Upper lobe of left lung (tissue), 6 donors: ENCODE measurements at regions not wholly inside any gene's neighbourhood (a gene's known extent, or its start where the extent isn't known, plus 50 kb on each side); places are given as distances from the start of the nearest gene placed in this dataset.

ENCODE experiments used
- ATAC-seq, 2 donors: fragments of 200-7000 bp; cut with Tn5 transposase; one replicate each; pipeline ENCODE4 v1.9.1; 2022; ENCODE audit warnings: mild to moderate bottlenecking in 2 of 2, moderate library complexity in 2 of 2; ENCODE audit not compliant: low FRiP score in 2 of 2
- DNase-seq, 2 donors: peaks; one replicate each; pipeline ENCODE4 v3.0.0-alpha.2; 2019 to 2020
- H3K27ac ChIP-seq, 4 donors: fragments of 200-600 bp; sonication (generic); one replicate each; pipeline ENCODE4 v1.5.1; 2016 to 2019
- H3K27me3 ChIP-seq, 4 donors: fragments of 200-600 bp; sonication (generic); one replicate each; pipeline ENCODE4 v1.5.1; 2017 to 2019
- H3K36me3 ChIP-seq, 4 donors: fragments of 200-600 bp; sonication (generic); one replicate each; pipeline ENCODE4 v1.5.1; 2016 to 2019
- H3K4me1 ChIP-seq, 4 donors: fragments of 200-600 bp; sonication (generic); one replicate each; pipeline ENCODE4 v1.5.1; 2018 to 2019
- H3K4me3 ChIP-seq, 4 donors: fragments of 200-600 bp; sonication (generic); one replicate each; pipeline ENCODE4 v1.5.1; 2017 to 2019; ENCODE audit warnings: mild to moderate bottlenecking in 2 of 4, moderate library complexity in 1 of 4
- H3K9me3 ChIP-seq, 4 donors: fragments of 200-600 bp; sonication (generic); one replicate each; pipeline ENCODE4 v1.5.1; 2018 to 2019
- EP300 ChIP-seq, 4 donors: sonication (generic); formaldehyde crosslinking; IDR thresholded peaks; one replicate each; pipeline ENCODE4 v1.5.1; 2017; ENCODE audit warnings: antibody characterized with exemption in 4 of 4, control low read depth in 2 of 4
- POLR2A ChIP-seq, 4 donors: fragments of 450-650 bp; IDR thresholded peaks; one replicate each; pipeline ENCODE4 v1.5.1; 2016 to 2017; ENCODE audit warnings: antibody characterized with exemption in 4 of 4, mild to moderate bottlenecking in 2 of 4
- POLR2AphosphoS5 ChIP-seq, 2 donors: sonication (generic); formaldehyde crosslinking; IDR thresholded peaks; one replicate each; pipeline ENCODE4 v1.5.1; 2017; ENCODE audit warnings: antibody characterized with exemption in 2 of 2
- WGBS, 2 donors: methylation state at CpG; one replicate each; pipeline ENCODE4 v1.1.5; 2017 to 2018; 5-methylcytosine and 5-hydroxymethylcytosine counted together
- TF ChIP-seq, protein P1 (sequence below), 6 experiments: fragments of 450-650 bp in 4 of 6; fragments of 200-600 bp in 2 of 6; sonication (generic) in 2 of 6; IDR thresholded peaks; one replicate each; pipeline ENCODE4 v1.5.1; 2016 to 2019; ENCODE audit warnings: antibody characterized with exemption in 6 of 6
- donor health status: DM: no; HTN: no; CAD: no; lungs with moderate emphysema.
- donor health status: DM: no; HTN: yes; CAD: no; lungs with severe emphysema.

DNA sequence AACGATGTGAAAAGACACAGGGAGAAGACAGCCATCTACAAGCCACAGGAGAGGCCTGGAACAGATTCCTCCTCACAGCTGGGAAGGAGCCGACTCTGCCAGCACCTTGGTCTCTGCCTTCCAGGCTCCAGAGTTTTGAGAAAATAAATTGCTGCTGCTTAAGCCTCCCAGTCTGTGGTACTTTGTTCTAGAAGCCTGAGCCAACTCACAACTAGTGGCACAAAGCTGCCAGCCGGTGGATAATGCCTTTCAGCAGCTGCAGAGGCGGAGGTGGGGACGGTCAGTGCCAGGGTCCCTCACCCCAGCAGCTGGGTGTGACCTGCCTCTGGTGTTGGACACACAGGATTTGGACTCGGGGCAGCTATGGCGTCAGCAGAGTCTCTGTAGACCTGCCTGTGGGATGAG lies 255.4 kb upstream of the PITRM1 start:
- Histone ChIP-seq H3K4me3 (no peak overlapping the region), H3K4me1 (peaks cover 16 to 22% (median 17%) of the 10 kb centered on the region in 4 donors), H3K27me3 (no peaks in the 10 kb centered on the region), H3K9me3 (no peaks in the 10 kb centered on the region), H3K36me3 (no peaks in the 10 kb centered on the region), H3K27ac (no peak overlapping the region)
- DNase-seq (no peak), ATAC-seq (peak in 1 of 2 donors; percentile 44)
- WGBS, 2 donors = 85 to 91% methylated on average over 7 of the region's 7 CpGs
- no peak for TF ChIP-seq EP300 (IDR thresholded peaks at IDR 0.05)

DNA sequence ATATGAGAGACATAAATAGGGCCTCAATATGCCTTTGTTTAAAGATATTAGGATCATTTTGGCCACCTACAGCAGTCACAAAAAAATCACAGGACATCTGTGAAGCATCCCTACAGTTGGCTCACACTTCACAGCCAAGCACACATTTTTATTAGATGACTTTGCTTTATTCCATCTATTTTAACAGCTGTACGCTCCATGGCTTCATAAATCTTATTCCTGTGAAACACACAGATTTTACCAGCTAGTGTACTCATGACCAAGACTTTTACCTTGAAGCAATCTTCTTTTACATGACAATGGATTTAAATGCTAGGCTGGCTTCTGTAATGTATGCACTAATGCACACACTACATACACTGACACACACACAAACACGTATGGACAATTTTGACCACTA lies 254.8 kb upstream of the PITRM1 start:
- H3K27ac ChIP-seq = no peak overlapping the region
- WGBS, 2 donors = 92 to 96% methylated on average over 2 of the region's 2 CpGs
- no peaks in the 10 kb centered on the region for H3K36me3 ChIP-seq
- no peak overlapping the region for H3K4me3 ChIP-seq
- H3K4me1 ChIP-seq = peaks cover 16 to 22% (median 17%) of the 10 kb centered on the region in 4 donors
- no peak for ATAC-seq
- no peaks in the 10 kb centered on the region for H3K27me3 ChIP-seq
- H3K9me3 ChIP-seq = no peaks in the 10 kb centered on the region
- TF ChIP-seq POLR2A (IDR thresholded peaks at IDR 0.05) (no peak), EP300 (IDR thresholded peaks at IDR 0.05) (no peak), POLR2AphosphoS5 (IDR thresholded peaks at IDR 0.05) (no peak)
- TF ChIP-seq, protein P1, sequence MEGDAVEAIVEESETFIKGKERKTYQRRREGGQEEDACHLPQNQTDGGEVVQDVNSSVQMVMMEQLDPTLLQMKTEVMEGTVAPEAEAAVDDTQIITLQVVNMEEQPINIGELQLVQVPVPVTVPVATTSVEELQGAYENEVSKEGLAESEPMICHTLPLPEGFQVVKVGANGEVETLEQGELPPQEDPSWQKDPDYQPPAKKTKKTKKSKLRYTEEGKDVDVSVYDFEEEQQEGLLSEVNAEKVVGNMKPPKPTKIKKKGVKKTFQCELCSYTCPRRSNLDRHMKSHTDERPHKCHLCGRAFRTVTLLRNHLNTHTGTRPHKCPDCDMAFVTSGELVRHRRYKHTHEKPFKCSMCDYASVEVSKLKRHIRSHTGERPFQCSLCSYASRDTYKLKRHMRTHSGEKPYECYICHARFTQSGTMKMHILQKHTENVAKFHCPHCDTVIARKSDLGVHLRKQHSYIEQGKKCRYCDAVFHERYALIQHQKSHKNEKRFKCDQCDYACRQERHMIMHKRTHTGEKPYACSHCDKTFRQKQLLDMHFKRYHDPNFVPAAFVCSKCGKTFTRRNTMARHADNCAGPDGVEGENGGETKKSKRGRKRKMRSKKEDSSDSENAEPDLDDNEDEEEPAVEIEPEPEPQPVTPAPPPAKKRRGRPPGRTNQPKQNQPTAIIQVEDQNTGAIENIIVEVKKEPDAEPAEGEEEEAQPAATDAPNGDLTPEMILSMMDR (IDR thresholded peaks at IDR 0.05) = no peak
- no peak for DNase-seq

- Histone ChIP-seq H3K4me3 (no peak overlapping the region), H3K9me3 (no peaks in the 10 kb centered on the region), H3K27me3 (no peaks in the 10 kb centered on the region), H3K4me1 (peaks cover 16 to 22% (median 17%) of the 10 kb centered on the region in 4 donors), H3K36me3 (no peaks in the 10 kb centered on the region), H3K27ac (peak overlapping the region in 1 of 4 donors; percentile 17)
- TF ChIP-seq POLR2A (IDR thresholded peaks at IDR 0.05) (no peak), POLR2AphosphoS5 (IDR thresholded peaks at IDR 0.05) (no peak), EP300 (IDR thresholded peaks at IDR 0.05) (no peak)
- TF ChIP-seq, protein P1 (IDR thresholded peaks at IDR 0.05) = no peak
- DNase-seq = no peak
- 28 to 31% methylated on average over 3 of the region's 3 CpGs for WGBS, 2 donors
- no peak for ATAC-seq
Measured at GRCh38 chr10:3426190-3426845, 253.7 kb upstream of the PITRM1 start.

DNA sequence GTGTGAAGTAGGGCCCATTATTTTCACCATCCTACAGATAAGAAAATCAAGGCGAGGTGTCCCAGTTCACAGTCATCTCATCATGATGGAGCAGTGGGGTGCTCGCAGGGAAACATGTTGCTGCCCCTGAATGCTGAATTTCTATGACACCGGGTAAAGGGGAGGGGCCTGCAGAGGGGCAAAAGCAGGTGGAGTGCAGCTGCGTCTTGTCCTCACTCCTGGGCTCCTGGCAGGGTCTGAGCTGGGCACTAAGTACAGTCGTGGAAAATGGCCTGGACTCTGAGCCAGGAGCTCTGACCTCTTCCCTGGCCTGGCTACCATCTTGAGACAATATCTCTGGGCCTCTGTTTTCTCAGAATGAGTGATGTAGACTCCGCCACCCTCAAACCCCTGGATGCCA lies 253.1 kb upstream of the PITRM1 start:
- H3K36me3 ChIP-seq = no peaks in the 10 kb centered on the region
- H3K4me3 ChIP-seq = no peak overlapping the region
- ATAC-seq (no peak), DNase-seq (no peak)
- WGBS, 2 donors = 87% methylated on average over 6 of the region's 6 CpGs
- peaks cover 16 to 22% (median 17%) of the 10 kb centered on the region in 4 donors for H3K4me1 ChIP-seq
- no peaks in the 10 kb centered on the region for H3K27me3 ChIP-seq
- no peak for TF ChIP-seq POLR2A (IDR thresholded peaks at IDR 0.05)
- TF ChIP-seq, protein P1 (IDR thresholded peaks at IDR 0.05) = no peak
- H3K9me3 ChIP-seq = no peaks in the 10 kb centered on the region
- no peak overlapping the region for H3K27ac ChIP-seq

DNA sequence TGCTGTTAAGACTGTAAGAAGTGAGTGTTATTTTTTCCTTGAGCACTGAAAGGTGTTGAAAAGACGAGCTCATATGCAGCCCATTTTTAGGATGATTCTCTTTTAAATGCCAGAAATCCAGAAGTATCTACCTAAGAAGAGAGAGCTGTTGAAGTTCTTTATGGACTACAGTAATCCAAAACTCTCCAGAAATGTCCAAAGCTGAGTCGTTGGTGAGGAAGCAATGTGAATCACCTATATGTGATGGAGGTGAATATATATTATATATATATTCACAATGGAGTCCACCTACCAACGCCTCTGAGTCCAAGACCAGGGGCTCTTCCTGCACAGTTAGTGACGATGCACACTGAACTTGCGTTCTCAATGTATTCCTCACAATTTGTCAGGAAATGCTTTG lies 252.7 kb upstream of the PITRM1 start:
- WGBS, 2 donors = 87 to 88% methylated on average over 5 of the region's 5 CpGs
- DNase-seq = no peak
- Histone ChIP-seq H3K4me3 (no peak overlapping the region), H3K36me3 (no peaks in the 10 kb centered on the region), H3K9me3 (no peaks in the 10 kb centered on the region), H3K27ac (no peak overlapping the region), H3K27me3 (no peaks in the 10 kb centered on the region), H3K4me1 (peaks cover 16 to 22% (median 17%) of the 10 kb centered on the region in 4 donors)
- no peak for ATAC-seq
- TF ChIP-seq POLR2AphosphoS5 (IDR thresholded peaks at IDR 0.05) (no peak), EP300 (IDR thresholded peaks at IDR 0.05) (no peak), POLR2A (IDR thresholded peaks at IDR 0.05) (no peak)
- TF ChIP-seq, protein P1 (IDR thresholded peaks at IDR 0.05) = no peak
